NCI-H2227 treated with DMSO at 0.1 percent for 48 hours (cell line): ENCODE measurements at regions not wholly inside any gene's neighbourhood (a gene's known extent, or its start where the extent isn't known, plus 50 kb on each side); places are given as distances from the start of the nearest gene placed in this dataset.
"Not testable (repeated sequence)": the region's sequence is repeated elsewhere in the genome, so short reads cannot be mapped to it uniquely, and the experiment has no call there.

Experiments
- DNase-seq: peaks from one replicate; lab custom pipeline; 2025; lab: John Stamatoyannopoulos, UW

DNA sequence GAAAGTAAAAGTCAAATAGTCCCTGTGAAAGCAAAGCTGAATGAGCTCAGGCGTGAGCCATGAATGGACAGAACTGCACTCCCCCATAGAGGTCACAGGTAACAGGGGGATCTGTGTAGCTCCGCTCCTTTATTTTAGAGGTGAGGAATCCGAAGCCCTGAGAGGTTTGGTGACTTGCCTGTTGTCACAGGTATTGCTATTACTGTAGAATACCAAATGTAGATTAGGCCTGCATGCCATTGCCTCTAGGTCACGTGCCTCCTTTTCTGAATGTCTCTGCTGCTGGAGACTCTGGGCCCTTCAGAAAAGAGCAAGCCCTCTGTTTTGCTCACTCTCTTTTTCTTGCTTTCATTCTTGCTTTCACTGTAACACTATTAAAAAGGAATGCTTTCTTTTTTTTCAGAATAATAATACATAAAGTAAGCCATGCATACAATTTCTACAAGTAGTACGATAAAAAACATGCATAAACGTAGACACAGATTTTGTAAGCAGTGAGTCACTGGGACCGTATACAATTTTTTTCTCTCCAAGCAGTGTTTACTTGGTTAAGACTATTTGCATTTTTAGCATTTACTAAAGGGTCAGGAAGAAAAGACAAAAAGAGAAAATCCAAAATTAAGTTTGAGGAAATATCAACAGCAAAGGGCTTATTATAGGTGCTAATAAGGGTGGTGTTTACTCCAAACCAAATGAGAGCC is 568.7 kb upstream of the ADAMTS16 start:
- no peak for DNase-seq

DNA sequence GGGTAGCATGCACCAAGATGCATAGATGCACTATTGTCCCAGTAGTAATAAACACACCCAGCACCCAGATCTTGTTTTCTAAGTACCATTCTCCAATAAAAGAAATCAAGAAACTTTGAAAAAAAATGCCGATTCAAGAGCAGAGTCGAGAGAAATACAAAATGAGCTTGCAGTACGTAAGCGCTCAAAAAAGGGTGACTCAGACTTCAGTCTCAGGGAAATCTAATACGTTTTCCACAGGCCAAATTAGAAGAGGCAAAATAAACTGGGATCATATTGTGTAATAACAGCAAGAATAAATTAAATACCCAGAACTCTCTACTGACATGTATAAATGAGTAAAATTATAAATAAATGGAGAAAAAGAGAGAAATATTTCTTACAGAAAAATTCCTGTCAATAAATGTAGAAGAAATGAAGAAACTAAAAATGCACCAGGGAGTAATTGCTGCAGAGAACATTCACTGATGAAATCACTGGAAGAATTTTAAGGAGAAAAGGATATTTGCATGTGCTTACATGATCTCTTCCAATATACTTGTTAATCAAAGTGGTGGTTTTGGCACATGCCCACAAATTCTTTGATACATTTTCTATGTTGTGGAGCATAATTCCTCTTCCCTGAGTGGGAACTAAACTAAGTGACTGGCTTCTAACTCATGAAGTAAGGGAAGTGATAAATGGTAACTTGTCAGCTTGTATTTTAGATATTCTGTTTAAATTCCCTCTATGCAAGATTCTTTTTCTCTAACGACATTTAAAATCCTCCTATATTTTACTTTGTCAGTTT is 567.6 kb upstream of the ADAMTS16 start:
- DNase-seq, result no peak

DNA sequence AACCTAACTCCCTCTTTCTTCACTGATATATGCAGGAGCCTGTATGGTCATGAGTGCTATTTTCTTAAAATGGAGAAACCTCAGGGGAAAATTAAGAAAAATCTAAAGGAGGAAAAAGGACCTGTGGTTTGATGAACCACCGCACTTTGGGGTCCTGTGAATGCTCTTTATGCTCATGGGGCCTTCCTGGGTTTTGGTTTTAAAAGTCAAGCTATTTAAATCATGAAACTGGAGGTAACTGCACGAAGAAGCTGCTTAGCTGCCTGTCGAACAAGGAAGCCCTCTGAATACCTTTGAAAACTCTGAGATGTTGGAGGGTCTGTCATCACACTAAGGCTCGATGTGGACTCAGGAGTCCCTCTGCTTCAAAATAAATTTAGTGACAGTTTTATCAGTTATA is 564.5 kb upstream of the ADAMTS16 start:
- DNase-seq, result no peak

DNA sequence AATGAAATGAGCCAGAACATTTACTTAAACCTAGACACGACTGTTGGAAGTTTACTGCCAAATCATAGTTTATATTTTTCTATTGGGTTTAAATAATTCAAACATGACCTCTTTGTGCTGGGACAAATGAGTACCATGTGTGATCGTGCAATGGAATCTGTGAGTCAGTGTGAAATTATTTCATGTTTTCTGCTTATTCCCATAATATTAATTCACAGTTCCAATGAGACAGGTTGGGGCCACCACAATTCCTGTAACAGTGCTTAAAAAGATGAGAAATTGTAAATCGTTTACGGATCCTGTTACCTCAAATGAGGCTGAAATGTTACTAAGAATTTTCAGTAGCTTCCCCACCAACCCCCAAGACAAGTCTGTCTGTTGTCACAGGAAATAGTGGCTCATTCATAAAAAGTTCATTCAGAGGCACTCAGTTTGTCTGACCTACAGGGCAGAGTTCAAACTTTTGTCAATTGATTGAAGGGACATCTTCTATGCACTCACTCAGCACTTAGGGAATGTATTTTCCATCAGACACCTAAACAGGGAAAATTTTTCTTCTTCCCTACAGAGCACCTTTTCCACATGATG is 563.9 kb upstream of the ADAMTS16 start:
- DNase-seq, result no peak

DNA sequence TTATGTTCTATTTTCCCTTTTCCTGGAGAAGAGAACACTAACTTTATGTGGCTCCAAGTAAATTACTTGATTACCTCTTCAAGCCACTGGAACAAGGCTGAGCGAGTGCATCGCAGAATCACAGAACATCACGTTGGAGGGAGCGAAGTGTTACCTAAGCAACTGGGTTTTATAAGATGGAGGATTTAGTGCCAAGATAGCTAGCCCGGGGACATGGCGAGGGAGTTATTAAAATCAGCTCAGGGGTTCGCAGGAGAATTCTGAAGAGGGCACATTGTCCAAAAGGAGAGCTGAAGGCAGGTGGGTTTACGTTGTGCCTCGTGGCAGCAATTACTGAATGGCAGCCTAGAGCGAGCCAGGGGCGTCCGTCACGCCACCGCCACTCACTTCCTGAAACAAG is 563.2 kb upstream of the ADAMTS16 start:
- no peak for DNase-seq

DNA sequence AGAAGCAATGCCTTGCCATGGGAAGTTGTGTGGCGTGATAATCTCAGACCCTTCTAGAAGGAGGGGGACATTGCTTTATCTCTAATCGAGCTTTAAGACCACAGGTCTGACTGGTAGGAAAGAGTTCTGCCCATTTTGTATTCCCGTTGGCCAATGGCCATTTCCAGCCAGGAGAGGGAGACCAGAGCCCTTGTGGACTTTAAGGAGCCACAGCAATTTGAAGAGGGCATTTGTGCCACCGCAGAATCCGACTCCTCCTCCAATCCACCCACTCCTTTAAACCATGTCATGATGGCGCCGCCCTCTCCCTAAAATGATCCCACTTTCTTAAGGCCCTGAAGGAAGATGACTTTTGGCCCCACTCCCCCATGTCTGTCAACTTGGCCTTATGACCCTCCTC is 560.5 kb upstream of the ADAMTS16 start:
- DNase-seq, result no peak

DNA sequence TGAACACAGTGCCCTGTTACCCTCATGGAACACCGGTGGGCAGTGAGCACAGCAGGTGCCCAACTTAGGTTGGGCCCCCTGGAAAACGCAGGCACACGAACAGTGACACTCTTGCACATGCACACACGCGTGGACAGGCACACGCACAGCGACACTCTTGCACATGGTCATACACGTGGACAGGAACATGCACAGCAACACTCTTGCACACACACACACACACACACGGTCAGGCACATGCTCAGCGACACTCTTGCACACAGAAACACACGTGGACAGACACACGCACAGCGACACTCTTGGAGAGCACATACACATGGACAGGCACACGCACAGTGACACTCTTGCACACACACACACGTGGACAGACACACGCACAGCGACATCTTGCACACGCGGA is 559.4 kb upstream of the ADAMTS16 start:
- no peak for DNase-seq

DNA sequence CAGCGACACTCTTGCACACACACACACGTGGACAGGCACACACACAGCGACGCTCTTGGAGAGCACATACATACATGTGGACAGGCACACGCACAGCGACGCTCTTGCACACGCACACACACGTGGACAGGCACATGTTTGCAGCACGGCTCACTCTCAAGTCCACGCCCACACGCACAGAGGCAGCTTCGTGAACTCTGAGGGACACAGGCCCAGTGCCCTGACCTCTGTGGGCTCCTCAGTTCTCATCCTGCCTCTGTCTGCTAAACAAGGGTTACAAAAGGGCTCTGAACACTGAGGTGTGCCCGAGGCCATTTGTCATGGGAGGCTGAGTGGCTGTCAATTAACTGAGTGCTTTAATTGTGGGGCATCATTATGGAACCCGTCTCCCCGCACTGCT is 558.8 kb upstream of the ADAMTS16 start:
- no peak for DNase-seq

DNA sequence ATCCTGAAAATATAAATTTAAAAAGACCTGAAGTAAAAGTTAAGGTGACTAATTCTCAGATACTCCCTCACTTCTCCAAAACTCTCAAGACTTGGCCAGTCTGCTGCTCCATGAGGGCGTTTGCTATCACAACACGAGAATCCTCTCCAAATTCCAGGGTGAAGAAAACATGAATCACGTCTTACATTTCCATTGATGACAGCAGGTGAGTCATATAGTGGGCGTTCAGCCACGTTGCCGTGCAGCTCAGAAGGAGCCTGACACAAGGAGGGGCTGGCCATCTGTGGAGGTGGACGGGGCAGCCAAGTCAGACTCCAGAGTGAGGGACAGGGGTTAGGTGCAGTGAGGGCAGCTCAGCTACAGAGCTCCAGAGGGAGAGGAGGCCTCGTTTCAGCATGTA is 555.1 kb upstream of the ADAMTS16 start:
- no peak for DNase-seq

DNA sequence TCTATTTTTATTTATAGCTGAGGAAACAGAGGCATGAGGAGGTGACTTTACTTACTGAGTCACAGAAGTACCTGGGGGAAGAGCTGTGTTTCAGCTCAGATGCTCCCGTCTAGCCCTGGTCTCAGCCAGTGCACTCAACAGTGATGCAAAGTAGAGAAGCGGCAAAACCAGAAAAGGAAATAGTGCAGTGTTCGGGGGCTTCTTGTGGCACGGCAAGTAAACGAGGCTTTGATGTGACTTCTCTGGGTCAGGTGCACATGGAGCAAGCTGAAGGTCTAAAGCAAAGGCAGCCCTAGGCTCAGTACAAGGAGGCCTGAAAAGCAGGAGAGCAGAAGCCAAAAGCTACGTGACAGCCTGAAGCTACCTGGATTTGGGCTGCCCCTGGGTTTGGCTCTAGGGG is 526.7 kb upstream of the ADAMTS16 start:
- no peak for DNase-seq

DNA sequence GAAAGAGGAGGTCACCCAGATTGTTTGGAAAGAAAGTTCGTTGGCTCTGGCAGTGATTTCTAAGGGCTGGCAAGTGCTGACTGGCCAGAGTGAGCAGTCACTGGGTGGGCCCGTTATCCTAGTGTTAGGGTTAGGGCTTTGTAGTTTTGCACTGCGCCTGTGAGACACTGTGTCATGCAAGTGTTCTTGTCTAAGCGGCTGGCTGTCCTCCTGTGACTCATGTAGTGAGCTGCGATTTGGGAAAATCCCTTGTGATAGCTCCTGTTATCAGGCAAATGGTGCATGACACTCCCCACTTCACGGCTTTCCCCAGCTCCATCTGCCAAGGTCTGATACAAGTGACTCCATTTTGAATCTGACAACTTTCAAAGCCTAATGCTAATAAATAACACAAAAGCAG is 526.0 kb upstream of the ADAMTS16 start:
- DNase-seq, result no peak

DNA sequence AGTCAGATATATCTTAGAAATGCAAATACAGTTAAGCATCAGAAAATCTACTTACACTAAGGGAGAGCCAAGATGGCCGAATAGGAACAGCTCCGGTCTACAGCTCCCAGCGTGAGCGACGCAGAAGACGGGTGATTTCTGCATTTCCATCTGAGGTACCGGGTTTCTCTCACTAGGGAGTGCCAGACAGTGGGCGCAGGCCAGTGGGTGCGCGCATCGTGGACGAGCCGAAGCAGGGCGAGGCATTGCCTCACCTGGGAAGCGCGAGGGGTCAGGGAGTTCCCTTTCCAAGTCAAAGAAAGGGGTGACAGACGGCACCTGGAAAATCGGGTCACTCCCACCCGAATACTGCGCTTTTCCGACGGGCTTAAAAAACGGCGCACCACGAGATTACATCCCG is 524.8 kb upstream of the ADAMTS16 start:
- DNase-seq, result not testable (repeated sequence)

DNA sequence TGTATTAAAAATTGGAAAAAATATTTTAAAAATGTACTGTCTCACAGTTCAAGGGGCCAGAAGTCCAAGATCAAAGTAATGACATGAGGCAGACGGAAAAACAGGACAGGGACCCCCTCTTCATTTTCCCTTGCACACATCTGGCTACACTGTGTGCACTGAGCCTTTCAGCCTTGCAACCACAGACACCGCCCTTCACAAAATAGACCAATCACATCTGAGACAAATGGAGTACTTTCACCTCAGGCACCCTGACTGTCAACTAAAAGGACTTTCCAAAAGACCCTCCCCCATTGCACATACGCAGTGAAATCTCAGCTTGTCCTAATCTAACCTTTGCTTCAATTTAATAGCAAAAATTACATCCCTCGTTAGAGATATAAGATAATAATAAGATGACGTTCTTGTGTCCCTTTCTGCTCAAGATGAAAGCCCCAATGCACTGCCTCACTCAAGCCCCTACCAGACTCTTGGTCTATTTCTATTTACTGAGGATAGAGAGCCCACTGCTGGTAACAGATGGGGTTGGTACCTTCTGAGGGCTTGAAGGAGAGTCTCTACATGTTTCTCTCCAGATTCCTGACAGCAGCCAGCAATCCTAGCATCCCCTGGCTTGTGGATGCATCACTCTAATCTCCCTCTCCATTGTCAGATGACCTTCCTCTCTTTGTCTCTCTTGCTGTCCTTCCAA is 514.8 kb upstream of the ADAMTS16 start:
- DNase-seq, result no peak

DNA sequence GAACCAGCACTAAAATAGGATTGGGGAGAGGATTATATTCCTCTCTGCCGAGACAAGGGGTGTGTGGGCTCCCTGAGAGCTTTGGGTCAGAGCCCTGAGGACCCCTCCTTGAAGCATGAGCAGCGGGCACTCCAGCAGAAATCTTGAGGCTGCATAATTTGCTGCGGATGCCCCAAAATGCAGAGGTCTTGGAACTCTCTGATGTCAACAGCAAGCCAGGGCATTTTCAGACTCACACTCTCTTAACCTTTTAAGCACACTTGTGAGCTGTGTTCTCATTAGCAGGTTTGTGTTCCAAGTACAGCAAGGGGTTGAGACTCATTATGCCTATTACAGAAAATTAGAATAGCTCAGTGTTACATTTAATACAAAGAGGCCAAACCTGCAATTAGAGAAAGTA is 513.0 kb upstream of the ADAMTS16 start:
- DNase-seq, result no peak

DNA sequence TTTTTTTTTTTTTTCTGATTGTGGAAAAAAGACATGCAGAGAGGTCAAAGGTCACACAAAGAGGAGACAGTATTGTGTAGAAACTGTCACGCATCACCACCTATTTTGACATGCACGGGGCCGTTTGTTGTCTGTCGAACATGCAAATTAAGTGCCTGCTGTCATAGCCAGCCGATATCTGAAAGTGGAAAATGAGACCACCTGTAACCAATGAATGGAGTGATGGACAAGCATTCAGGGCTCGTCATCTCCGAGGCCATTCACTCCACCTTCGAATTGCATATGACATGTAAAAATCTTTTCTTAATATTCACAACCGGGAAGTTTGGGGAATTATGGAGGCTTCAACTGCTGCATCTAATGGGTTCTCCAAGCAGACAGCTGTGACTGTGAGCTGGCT is 512.2 kb upstream of the ADAMTS16 start:
- DNase-seq, result no peak

DNA sequence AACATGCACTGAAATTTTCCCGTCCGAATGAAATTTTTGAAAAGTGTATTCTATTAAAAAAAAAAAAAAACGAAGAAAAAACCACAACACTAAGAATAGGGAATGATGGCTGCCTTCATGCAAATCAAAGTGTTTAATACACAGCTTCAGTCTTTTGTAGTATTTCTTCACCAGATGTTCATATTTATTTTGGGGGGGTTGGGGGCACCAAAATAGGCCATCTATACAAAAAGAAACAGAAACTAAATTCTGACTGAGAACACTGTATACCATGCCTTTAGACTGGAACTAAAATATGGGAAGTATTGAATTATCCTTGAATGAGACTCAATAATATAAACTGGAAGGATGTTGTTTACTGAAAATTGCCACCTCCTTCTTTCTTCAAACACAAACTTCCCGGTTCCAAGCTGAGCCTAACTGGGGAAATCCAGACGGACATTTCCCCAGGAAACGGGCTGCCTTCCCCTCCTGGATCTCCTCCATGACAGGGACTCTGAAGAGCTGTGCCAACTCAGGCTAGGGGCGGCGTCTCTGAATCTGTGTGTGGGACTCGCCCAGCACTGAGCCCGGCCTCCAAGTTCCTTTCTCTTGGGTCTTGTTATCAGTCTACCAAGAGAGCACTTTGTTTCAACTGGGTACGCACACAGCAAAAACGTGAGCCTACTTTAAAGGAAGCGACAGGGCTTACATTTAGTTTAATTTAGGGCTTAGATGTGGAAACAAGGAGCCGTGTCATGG is 511.3 kb upstream of the ADAMTS16 start:
- no peak for DNase-seq

DNA sequence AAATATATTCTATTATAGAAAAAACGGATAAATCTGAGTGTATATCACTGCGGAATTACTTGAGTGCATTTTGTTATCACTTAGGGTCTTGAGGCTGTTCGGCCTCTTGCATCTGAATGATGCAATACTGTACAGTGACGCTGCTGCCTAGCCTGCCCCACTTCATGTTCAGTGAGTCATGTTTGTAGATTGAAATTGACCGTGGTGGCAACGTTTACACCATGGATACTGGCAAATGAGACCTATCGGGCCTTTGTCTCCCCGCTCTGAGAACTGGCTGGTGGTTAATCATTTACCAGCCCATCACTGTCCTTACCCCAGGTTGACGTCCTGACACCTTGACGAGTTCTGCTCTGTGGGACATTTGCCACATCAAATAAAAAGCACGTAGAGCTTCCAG is 510.1 kb upstream of the ADAMTS16 start:
- DNase-seq, result no peak

DNA sequence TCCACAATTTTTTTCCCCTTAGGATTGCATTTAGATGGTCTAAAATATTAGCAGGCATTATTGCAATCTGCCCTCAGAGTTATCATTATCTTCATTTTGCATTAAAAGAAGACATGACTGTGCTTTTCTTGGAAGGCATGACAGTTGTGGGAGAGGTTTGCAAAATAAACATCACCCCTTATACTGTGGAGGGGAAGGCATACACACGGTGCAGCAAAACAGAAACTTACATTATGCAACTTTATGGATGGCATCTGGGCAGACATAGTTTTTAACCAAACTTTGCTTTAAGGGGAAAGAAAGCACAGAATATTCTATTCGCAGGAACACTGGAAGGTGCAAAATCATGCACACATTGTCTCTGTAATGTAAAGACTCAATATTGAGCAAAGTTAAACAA is 505.8 kb upstream of the ADAMTS16 start:
- DNase-seq, result no peak

DNA sequence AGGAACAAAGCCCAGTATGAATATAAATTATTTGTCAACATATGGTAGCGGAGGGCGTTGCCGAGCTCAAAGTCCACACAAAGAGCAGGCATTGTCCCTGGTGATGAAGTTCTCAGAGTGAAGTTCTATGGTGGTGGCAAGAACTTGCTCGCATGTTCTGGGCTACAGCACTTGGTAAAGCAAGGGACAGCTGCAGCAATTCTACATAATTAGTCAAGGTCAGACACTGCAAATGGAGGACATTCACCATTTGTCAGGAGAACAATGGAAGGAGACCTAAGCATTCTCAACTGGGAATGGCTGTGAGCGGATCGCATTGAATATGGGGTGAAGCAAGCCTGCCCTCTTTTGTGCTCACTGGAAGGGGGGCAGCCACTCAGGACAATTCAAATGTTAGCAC is 503.8 kb upstream of the ADAMTS16 start:
- no peak for DNase-seq

DNA sequence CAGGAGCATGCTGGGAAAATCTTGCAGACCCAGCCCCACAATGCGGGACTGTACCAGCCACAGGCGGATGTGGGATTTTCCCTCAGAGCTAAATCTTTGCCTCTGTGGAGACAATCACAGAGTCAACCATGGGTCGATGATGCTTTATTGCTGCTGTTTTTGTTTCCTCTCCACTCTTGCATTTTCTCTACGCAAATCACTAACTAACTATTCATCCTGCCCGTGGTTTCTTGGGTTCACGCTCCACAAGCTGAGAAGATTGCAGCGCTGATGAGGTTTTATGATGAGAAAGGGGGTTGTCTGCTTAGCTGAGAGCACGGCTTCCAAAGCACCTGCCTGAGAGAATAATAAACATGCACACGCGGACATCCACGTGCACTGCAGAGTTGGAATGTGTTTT is 500.2 kb upstream of the ADAMTS16 start:
- no peak for DNase-seq

DNA sequence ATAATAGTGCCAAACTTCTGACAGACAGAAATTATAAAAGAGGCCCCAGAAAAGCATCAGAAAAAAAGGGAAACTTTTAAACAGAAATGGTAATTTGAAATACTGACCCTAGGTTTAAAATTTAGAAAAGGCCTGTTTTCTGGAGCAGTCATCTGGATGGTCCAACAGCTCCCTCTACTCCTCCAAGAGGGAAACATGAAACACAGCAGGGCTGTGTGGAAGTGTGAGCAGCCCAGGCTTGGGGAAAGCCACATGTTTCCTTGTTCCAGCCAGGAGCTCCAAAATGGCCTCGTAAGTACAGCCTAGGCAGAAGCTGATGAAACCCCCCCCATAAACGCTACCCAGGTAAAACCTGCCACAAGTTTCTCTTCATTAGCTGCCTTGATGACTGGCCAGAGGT is 499.3 kb upstream of the ADAMTS16 start:
- no peak for DNase-seq

DNA sequence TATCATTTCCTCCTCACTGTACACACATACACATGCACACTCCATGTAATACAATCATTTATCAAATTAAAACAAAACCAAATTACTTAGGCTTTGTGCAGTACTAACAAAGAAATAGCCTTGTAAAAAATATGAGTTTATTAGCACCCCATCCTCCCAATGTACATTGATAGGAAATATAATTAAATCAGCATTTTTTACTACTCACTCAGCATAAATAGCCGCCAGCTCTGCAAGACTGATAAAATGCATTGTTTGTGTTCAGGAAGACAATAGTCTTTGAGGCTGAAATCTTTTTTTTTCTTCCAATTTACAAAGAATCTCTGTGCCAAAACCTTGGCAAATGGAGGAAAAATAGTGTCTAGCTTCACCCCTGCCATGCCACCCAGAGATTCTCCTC is 497.6 kb upstream of the ADAMTS16 start:
- DNase-seq, result no peak
